Esophagus muscularis mucosa (tissue), 3 donors: ENCODE measurements at regions not wholly inside any gene's neighbourhood (a gene's known extent, or its start where the extent isn't known, plus 50 kb on each side); places are given as distances from the start of the nearest gene placed in this dataset.

Source experiments
- CTCF ChIP-seq, 3 experiments: fragments of 200-600 bp in 2 of 3; fragments of 450-650 bp in 1 of 3; sonication (generic) in 2 of 3; IDR thresholded peaks; one replicate each; pipeline ENCODE4 v1.5.1; 2017 to 2019; ENCODE audit warnings: antibody characterized with exemption in 3 of 3, mild to moderate bottlenecking in 2 of 3, moderate library complexity in 1 of 3
- POLR2A ChIP-seq: fragments of 450-650 bp; IDR thresholded peaks from one replicate; pipeline ENCODE4 v1.6.1; 2017; ENCODE audit warnings: antibody characterized with exemption, moderate library complexity, mild to moderate bottlenecking, low read depth

- no peak for TF ChIP-seq CTCF (IDR thresholded peaks at IDR 0.05)
- TF ChIP-seq POLR2A, result no peak
These were observed 228.2 kb downstream of the IGSF11 start for GRCh38 chr3:118806423-118806822.
